B cell (primary cell): ENCODE measurements at regions not wholly inside any gene's neighbourhood (a gene's known extent, or its start where the extent isn't known, plus 50 kb on each side); places are given as distances from the start of the nearest gene placed in this dataset.

Experiments used
- ATAC-seq: fragments of 200-7000 bp; cut with Tn5 transposase; one replicate; pipeline ENCODE4 v1.10.0; 2021; ENCODE audit warnings: low read depth, mild to moderate bottlenecking, moderate number of reproducible peaks, moderate library complexity
- CTCF ChIA-PET: fragments of 350-600 bp; sonication (Branson Sonifier 250); formaldehyde crosslinking; loops from one replicate; lab custom pipeline; 2021; ENCODE audit warnings: antibody characterized with exemption, inconsistent platforms; lab: Charles Lee
- POLR2A ChIA-PET: fragments of 350-600 bp; sonication (Branson Sonifier 250); formaldehyde crosslinking; loops from one replicate; lab custom pipeline; 2021; ENCODE audit warnings: antibody characterized with exemption; lab: Charles Lee
- DNase-seq: peaks from one replicate; pipeline ENCODE4 v3.0.0; 2013
- H2AFZ ChIP-seq: 2 replicates; pipeline ENCODE4 v1.6.1; 2012; ENCODE audit warnings: mild to moderate bottlenecking, low read depth, low read length; ENCODE audit not compliant: insufficient read depth, poor library complexity, severe bottlenecking
- H3K27ac ChIP-seq, 2 donors: 1 replicate in 1 of 2; 2 replicates in 1 of 2; pipeline ENCODE4 v1.5.1; 2012 to 2013; ENCODE audit warnings: low read length in 2 of 2, mild to moderate bottlenecking in 2 of 2, moderate library complexity in 1 of 2
- H3K27me3 ChIP-seq, 4 experiments: fragments of 200-600 bp in 1 of 4; sonication (generic) in 1 of 4; replicated peaks in 1 of 4; 1 replicate in 2 of 4; 2 replicates in 2 of 4; pipeline versions ENCODE4 v1.6.1 to v1.7.0; 2013 to 2016; ENCODE audit warnings: low read length in 3 of 4, mild to moderate bottlenecking in 2 of 4, mixed read lengths in 1 of 4, moderate library complexity in 1 of 4; ENCODE audit not compliant: insufficient read depth in 4 of 4, control insufficient read depth in 3 of 4; ENCODE audit errors: control extremely low read depth in 1 of 4
- H3K36me3 ChIP-seq, 2 experiments: replicated peaks in 1 of 2; 1 replicate in 1 of 2; 2 replicates in 1 of 2; pipeline versions ENCODE4 v1.6.1 to v1.7.1; 2013; ENCODE audit warnings: low read length in 1 of 2; ENCODE audit not compliant: insufficient read depth in 2 of 2, control insufficient read depth in 1 of 2; ENCODE audit errors: control extremely low read depth in 1 of 2, extremely low read depth in 1 of 2
- H3K4me1 ChIP-seq, 2 donors: fragments of 200-600 bp in 1 of 2; sonication (generic) in 1 of 2; 1 replicate in 1 of 2; 2 replicates in 1 of 2; pipeline versions ENCODE4 v1.5.1 to v1.6.1; 2013 to 2017; ENCODE audit warnings: low read length in 2 of 2; ENCODE audit not compliant: control insufficient read depth in 2 of 2, insufficient read depth in 2 of 2
- H3K4me2 ChIP-seq: replicated peaks from 2 replicates; pipeline ENCODE3; 2012; ENCODE audit warnings: mild to moderate bottlenecking, low read depth, low read length; ENCODE audit not compliant: poor library complexity, severe bottlenecking
- H3K4me3 ChIP-seq, 5 experiments: fragments of 200-600 bp in 1 of 5; sonication (generic) in 1 of 5; 1 replicate in 3 of 5; 2 replicates in 2 of 5; pipeline versions ENCODE4 v1.5.1 to v1.7.0; 2011 to 2016; ENCODE audit warnings: low read length in 4 of 5, mild to moderate bottlenecking in 4 of 5, low read depth in 2 of 5, control low read depth in 1 of 5, moderate library complexity in 1 of 5; ENCODE audit not compliant: insufficient read depth in 1 of 5; ENCODE audit errors: control extremely low read depth in 1 of 5, extremely low read depth in 1 of 5
- H3K79me2 ChIP-seq: fragments of 200-600 bp; sonication (generic); one replicate; pipeline ENCODE4 v1.6.0; 2016; ENCODE audit warnings: low read length; ENCODE audit not compliant: control insufficient read depth, insufficient read depth
- H3K9ac ChIP-seq: fragments of 200-600 bp; sonication (generic); 2 replicates; pipeline ENCODE4 v1.6.1; 2017; ENCODE audit warnings: mild to moderate bottlenecking, low read length, moderate library complexity
- H3K9me3 ChIP-seq, 3 donors: one replicate each; pipeline versions ENCODE4 v1.6.1 to v1.7.1; 2013; ENCODE audit warnings: low read length in 2 of 3; ENCODE audit not compliant: control insufficient read depth in 2 of 3, insufficient read depth in 1 of 3; ENCODE audit errors: control extremely low read depth in 1 of 3
- H4K20me1 ChIP-seq: 2 replicates; pipeline ENCODE4 v1.6.0; 2012; ENCODE audit warnings: mild to moderate bottlenecking, low read length; ENCODE audit not compliant: insufficient read depth, control insufficient read depth, poor library complexity, severe bottlenecking
- H3K27ac Mint-ChIP-seq: one replicate; pipeline ENCODE4 v1.8.0; 2021; ENCODE audit warnings: mixed read lengths
- H3K27me3 Mint-ChIP-seq: one replicate; pipeline ENCODE4 v1.8.0; 2021; ENCODE audit warnings: mixed read lengths
- H3K4me1 Mint-ChIP-seq: one replicate; pipeline ENCODE4 v1.8.0; 2021; ENCODE audit warnings: mixed read lengths
- H3K4me3 Mint-ChIP-seq: one replicate; pipeline ENCODE4 v1.8.0; 2021; ENCODE audit warnings: mixed read lengths
- H3K9me3 Mint-ChIP-seq: one replicate; pipeline ENCODE4 v1.8.0; 2022; ENCODE audit warnings: mixed read lengths; ENCODE audit not compliant: insufficient read depth
- CTCF ChIP-seq: fragments of 200-600 bp; IDR thresholded peaks from one replicate; pipeline ENCODE4 v1.8.0; 2022; ENCODE audit warnings: antibody characterized with exemption, mild to moderate bottlenecking
- EZH2 ChIP-seq: IDR thresholded peaks from 2 replicates; pipeline ENCODE4 v1.6.1; 2012; ENCODE audit warnings: borderline replicate concordance, low read depth, mild to moderate bottlenecking, moderate library complexity, low read length; ENCODE audit not compliant: insufficient read depth, poor library complexity, severe bottlenecking
- WGBS: methylation state at CpG from one replicate; pipeline ENCODE4 v1.1.5; 2013; ENCODE audit warnings: missing lambda C conversion rate; ENCODE audit not compliant: insufficient coverage; 5-methylcytosine and 5-hydroxymethylcytosine counted together
- intact Hi-C: fragments of 100-400 bp; cut with micrococcal nuclease; formaldehyde crosslinking; loops from one replicate; pipeline ENCODE4 v1.10.0; 2022

GRCh38 chr2:83233326-83233725, 1225.8 kb downstream of the SUCLG1 start:
- peaks cover 0 to 2% (median 0%) of the 10 kb centered on the region in 3 donors for H3K9me3 ChIP-seq
- no peak overlapping the region for H2AFZ ChIP-seq
- H3K27ac ChIP-seq: no peak overlapping the region
- H3K79me2 ChIP-seq: no peaks in the 10 kb centered on the region
- no peaks in the 10 kb centered on the region for H3K4me1 ChIP-seq
- no peaks in the 10 kb centered on the region for H3K27me3 ChIP-seq
- Mint-ChIP-seq H3K4me3 (no peak overlapping the region), H3K9me3 (no peaks in the 10 kb centered on the region), H3K27me3 (no peaks in the 10 kb centered on the region), H3K4me1 (no peaks in the 10 kb centered on the region), H3K27ac (no peak overlapping the region)
- no peak overlapping the region for H3K9ac ChIP-seq
- POLR2A ChIA-PET: no interaction called here
- H4K20me1 ChIP-seq: no peaks in the 10 kb centered on the region
- H3K4me2 ChIP-seq: no peak overlapping the region
- H3K36me3 ChIP-seq: no peaks in the 10 kb centered on the region
- no peak overlapping the region for H3K4me3 ChIP-seq
- DNase-seq (no peak), ATAC-seq (no peak)
- intact Hi-C loops: no loop called here
- CTCF ChIA-PET: no interaction called here
- TF ChIP-seq EZH2 (no peak), CTCF (no peak)

- 73% methylated on average over 1 of the region's 2 CpGs for WGBS
- no peaks in the 10 kb centered on the region for H3K36me3 ChIP-seq
- Mint-ChIP-seq H3K27ac (no peak overlapping the region), H3K4me3 (no peak overlapping the region), H3K4me1 (no peaks in the 10 kb centered on the region), H3K27me3 (no peaks in the 10 kb centered on the region), H3K9me3 (no peaks in the 10 kb centered on the region)
- DNase-seq (no peak), ATAC-seq (no peak)
- H3K27ac ChIP-seq: no peak overlapping the region
- no peak for TF ChIP-seq EZH2
- no peak for TF ChIP-seq CTCF
- H3K4me2 ChIP-seq: no peak overlapping the region
- no peaks in the 10 kb centered on the region for H4K20me1 ChIP-seq
- intact Hi-C loops: no loop called here
- H3K27me3 ChIP-seq: no peaks in the 10 kb centered on the region
- ChIA-PET POLR2A (no interaction called here), CTCF (no interaction called here)
- no peak overlapping the region for H2AFZ ChIP-seq
- no peak overlapping the region for H3K9ac ChIP-seq
- no peaks in the 10 kb centered on the region for H3K4me1 ChIP-seq
- no peaks in the 10 kb centered on the region for H3K79me2 ChIP-seq
- H3K4me3 ChIP-seq: no peak overlapping the region
- H3K9me3 ChIP-seq: no peaks in the 10 kb centered on the region
Observed at GRCh38 chr2:83229443-83229842, 1229.6 kb downstream of the SUCLG1 start.
